Panc1 (cell line): ENCODE measurements at regions not wholly inside any gene's neighbourhood (a gene's known extent, or its start where the extent isn't known, plus 50 kb on each side); places are given as distances from the start of the nearest gene placed in this dataset.

Experiments
- POLR2AphosphoS5 ChIP-seq: IDR thresholded peaks from 2 replicates; pipeline ENCODE4 v1.6.1; 2012; ENCODE audit warnings: mild to moderate bottlenecking, low read depth, low read length, moderate library complexity
- TF ChIP-seq, protein P1 (sequence below): fragments of 450-650 bp; IDR thresholded peaks from 2 replicates; pipeline ENCODE4 v1.5.1; 2017; ENCODE audit warnings: mild to moderate bottlenecking

DNA sequence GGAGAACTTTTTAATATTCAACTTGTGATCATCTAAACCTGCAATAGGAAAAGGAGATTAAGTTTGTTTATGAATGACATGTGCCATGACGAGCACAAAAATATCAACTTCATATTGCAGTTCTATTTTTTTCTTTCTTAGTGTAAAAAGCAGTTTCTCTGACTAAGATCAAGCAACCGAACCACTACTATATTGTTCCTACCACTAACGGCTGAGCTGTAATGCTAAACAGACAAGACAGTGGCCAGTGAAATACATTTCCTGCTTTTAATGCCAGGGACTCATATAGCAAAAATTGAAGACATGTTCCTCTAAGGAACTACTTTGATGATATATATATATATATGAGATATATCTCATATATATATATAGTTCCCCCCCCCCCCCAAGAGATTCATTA lies 1705.6 kb upstream of the TMEFF2 start:
- TF ChIP-seq, protein P1, sequence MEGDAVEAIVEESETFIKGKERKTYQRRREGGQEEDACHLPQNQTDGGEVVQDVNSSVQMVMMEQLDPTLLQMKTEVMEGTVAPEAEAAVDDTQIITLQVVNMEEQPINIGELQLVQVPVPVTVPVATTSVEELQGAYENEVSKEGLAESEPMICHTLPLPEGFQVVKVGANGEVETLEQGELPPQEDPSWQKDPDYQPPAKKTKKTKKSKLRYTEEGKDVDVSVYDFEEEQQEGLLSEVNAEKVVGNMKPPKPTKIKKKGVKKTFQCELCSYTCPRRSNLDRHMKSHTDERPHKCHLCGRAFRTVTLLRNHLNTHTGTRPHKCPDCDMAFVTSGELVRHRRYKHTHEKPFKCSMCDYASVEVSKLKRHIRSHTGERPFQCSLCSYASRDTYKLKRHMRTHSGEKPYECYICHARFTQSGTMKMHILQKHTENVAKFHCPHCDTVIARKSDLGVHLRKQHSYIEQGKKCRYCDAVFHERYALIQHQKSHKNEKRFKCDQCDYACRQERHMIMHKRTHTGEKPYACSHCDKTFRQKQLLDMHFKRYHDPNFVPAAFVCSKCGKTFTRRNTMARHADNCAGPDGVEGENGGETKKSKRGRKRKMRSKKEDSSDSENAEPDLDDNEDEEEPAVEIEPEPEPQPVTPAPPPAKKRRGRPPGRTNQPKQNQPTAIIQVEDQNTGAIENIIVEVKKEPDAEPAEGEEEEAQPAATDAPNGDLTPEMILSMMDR: no peak
- no peak for TF ChIP-seq POLR2AphosphoS5
